Panc1 (cell line): ENCODE measurements at regions not wholly inside any gene's neighbourhood (a gene's known extent, or its start where the extent isn't known, plus 50 kb on each side); places are given as distances from the start of the nearest gene placed in this dataset.

ENCODE experiments used
- ATAC-seq: fragments of 200-7000 bp; cut with Tn5 transposase; 2 replicates; pipeline ENCODE4 v1.9.1; 2020; ENCODE audit warnings: mild to moderate bottlenecking, moderate library complexity
- BruUV-seq: library from RNA; stranded (reverse); fragments of 400-500 nt; replicated peaks from 2 replicates; lab custom pipeline; 2021; lab: Mats Ljungman, UMichigan
- CTCF ChIA-PET: fragments of 300-600 bp; sonication (Branson Sonifier 250); formaldehyde crosslinking; loops from one replicate; lab custom pipeline; 2022; ENCODE audit warnings: antibody characterized with exemption; lab: Charles Lee
- POLR2A ChIA-PET: fragments of 300-600 bp; sonication (Branson Sonifier 250); formaldehyde crosslinking; loops from one replicate; lab custom pipeline; 2022; ENCODE audit warnings: antibody characterized with exemption; lab: Charles Lee
- DNase-seq: peaks from one replicate; pipeline ENCODE4 v3.0.0-alpha.2; 2010; ENCODE audit warnings: low read depth, low spot score
- H3K27ac ChIP-seq: 2 replicates; pipeline ENCODE4 v1.5.1; 2011; ENCODE audit warnings: mild to moderate bottlenecking, low read length, inconsistent platforms
- H3K27me3 ChIP-seq: fragments of 200-500 bp; sonication (Bioruptor generic); 2 replicates; pipeline ENCODE4 v1.6.0; 2014; ENCODE audit warnings: low read length, inconsistent platforms; ENCODE audit not compliant: control insufficient read depth, insufficient read depth
- H3K36me3 ChIP-seq: fragments of 200-500 bp; sonication (Bioruptor generic); 2 replicates; pipeline ENCODE4 v1.5.1; 2014; ENCODE audit warnings: inconsistent platforms, mild to moderate bottlenecking, low read length, moderate library complexity; ENCODE audit not compliant: control insufficient read depth, insufficient read depth
- H3K4me1 ChIP-seq: 2 replicates; pipeline ENCODE4 v1.5.1; 2011; ENCODE audit warnings: inconsistent platforms, mild to moderate bottlenecking, low read length, moderate library complexity; ENCODE audit not compliant: control insufficient read depth, insufficient read depth
- H3K4me3 ChIP-seq, 2 experiments: 2 replicates each; pipeline ENCODE4 v1.5.1; 2011 to 2012; ENCODE audit warnings: low read depth in 2 of 2, low read length in 2 of 2, mild to moderate bottlenecking in 2 of 2, inconsistent platforms in 1 of 2, moderate library complexity in 1 of 2
- H3K9me3 ChIP-seq: fragments of 200-500 bp; sonication (Bioruptor generic); 2 replicates; pipeline ENCODE4 v1.5.1; 2014; ENCODE audit warnings: low read depth, mild to moderate bottlenecking, inconsistent platforms, low read length, moderate library complexity; ENCODE audit not compliant: control insufficient read depth, insufficient read depth
- POLR2AphosphoS5 ChIP-seq: IDR thresholded peaks from 2 replicates; pipeline ENCODE4 v1.6.1; 2012; ENCODE audit warnings: mild to moderate bottlenecking, low read depth, low read length, moderate library complexity
- SIN3A ChIP-seq: IDR thresholded peaks from 2 replicates; pipeline ENCODE4 v1.6.1; 2012; ENCODE audit warnings: low read depth, mild to moderate bottlenecking, low read length, moderate library complexity, borderline replicate concordance; ENCODE audit not compliant: insufficient read depth
- TCF7L2 ChIP-seq: IDR thresholded peaks from 2 replicates; pipeline ENCODE4 v1.6.1; 2011; ENCODE audit warnings: mild to moderate bottlenecking, low read depth, low read length, inconsistent platforms
- in situ Hi-C: cut with HindIII; loops from 2 replicates; pipeline ENCODE4 v1.10.0; 2016; ENCODE audit warnings: low sequenced_read_pairs, low pct_unique_long_range_greater_than_20kb
- intact Hi-C: fragments of 100-400 bp; cut with micrococcal nuclease; formaldehyde crosslinking; loops from one replicate; pipeline ENCODE4 v1.10.0; 2022; ENCODE audit not compliant: unreplicated experiment
- TF ChIP-seq, protein P1 (sequence below): fragments of 450-650 bp; IDR thresholded peaks from 2 replicates; pipeline ENCODE4 v1.5.1; 2017; ENCODE audit warnings: mild to moderate bottlenecking
- TF ChIP-seq, protein P2 (sequence below), 2 experiments: IDR thresholded peaks; 2 replicates each; pipeline ENCODE4 v1.6.1; 2011 to 2012; ENCODE audit warnings: low read depth in 2 of 2, control low read depth in 1 of 2, low read length in 1 of 2, mild to moderate bottlenecking in 1 of 2, moderate library complexity in 1 of 2; ENCODE audit not compliant: insufficient read depth in 1 of 2

DNA sequence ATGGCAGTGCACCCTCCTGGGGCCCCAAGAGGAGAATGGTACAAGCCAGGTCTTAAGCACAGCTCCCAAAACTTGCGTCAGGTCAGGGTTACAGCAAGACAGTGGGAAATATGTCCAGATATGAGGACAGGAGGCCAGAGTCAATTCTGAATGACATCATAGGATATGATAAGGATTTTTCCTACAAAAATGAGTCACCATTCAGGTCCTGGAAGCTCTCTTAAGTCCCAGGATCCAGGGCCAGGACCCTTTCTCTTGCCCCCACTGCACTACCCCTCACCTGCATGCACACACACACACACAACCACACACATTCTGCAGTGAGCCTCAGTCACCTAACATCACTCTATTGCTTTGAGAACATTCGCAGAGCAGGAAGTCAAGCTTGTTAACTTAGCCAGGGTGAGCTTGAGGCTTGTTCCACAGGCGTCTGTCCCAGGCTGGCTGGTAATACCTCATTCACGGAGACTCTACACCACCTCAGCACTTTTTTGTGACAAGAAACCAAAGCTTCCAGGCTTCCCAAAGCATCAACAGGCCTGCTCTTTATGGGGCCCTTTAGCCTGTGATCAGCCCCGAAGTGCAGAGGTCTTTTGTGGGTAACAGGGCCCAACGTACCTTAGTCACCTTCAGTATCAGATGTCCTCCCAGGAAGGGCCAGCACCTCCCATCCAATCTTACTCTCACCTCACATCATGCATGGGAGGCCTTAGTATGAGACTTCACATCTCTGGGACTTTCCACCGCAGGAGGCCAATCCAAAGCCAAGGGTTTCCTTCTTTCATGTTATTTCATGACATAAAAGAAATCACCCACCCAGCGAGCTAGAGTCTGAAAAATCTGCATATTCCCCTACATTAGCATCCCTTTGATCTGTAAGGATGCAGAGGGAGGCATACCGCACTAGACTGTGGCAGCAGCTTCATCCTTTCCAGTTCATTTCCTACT is 74.0 kb upstream of the LIPC start:
- Histone ChIP-seq H3K4me1 (no peaks in the 10 kb centered on the region), H3K4me3 (no peak overlapping the region), H3K27ac (no peak overlapping the region), H3K36me3 (no peaks in the 10 kb centered on the region), H3K27me3 (no peaks in the 10 kb centered on the region), H3K9me3 (no peaks in the 10 kb centered on the region)
- DNase-seq, result no peak
- intact Hi-C loops (no loop called here), in situ Hi-C loops (no loop called here)
- TF ChIP-seq, protein P1, sequence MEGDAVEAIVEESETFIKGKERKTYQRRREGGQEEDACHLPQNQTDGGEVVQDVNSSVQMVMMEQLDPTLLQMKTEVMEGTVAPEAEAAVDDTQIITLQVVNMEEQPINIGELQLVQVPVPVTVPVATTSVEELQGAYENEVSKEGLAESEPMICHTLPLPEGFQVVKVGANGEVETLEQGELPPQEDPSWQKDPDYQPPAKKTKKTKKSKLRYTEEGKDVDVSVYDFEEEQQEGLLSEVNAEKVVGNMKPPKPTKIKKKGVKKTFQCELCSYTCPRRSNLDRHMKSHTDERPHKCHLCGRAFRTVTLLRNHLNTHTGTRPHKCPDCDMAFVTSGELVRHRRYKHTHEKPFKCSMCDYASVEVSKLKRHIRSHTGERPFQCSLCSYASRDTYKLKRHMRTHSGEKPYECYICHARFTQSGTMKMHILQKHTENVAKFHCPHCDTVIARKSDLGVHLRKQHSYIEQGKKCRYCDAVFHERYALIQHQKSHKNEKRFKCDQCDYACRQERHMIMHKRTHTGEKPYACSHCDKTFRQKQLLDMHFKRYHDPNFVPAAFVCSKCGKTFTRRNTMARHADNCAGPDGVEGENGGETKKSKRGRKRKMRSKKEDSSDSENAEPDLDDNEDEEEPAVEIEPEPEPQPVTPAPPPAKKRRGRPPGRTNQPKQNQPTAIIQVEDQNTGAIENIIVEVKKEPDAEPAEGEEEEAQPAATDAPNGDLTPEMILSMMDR, result no peak
- TF ChIP-seq POLR2AphosphoS5 (no peak), SIN3A (no peak), TCF7L2 (no peak)
- TF ChIP-seq, protein P2, sequence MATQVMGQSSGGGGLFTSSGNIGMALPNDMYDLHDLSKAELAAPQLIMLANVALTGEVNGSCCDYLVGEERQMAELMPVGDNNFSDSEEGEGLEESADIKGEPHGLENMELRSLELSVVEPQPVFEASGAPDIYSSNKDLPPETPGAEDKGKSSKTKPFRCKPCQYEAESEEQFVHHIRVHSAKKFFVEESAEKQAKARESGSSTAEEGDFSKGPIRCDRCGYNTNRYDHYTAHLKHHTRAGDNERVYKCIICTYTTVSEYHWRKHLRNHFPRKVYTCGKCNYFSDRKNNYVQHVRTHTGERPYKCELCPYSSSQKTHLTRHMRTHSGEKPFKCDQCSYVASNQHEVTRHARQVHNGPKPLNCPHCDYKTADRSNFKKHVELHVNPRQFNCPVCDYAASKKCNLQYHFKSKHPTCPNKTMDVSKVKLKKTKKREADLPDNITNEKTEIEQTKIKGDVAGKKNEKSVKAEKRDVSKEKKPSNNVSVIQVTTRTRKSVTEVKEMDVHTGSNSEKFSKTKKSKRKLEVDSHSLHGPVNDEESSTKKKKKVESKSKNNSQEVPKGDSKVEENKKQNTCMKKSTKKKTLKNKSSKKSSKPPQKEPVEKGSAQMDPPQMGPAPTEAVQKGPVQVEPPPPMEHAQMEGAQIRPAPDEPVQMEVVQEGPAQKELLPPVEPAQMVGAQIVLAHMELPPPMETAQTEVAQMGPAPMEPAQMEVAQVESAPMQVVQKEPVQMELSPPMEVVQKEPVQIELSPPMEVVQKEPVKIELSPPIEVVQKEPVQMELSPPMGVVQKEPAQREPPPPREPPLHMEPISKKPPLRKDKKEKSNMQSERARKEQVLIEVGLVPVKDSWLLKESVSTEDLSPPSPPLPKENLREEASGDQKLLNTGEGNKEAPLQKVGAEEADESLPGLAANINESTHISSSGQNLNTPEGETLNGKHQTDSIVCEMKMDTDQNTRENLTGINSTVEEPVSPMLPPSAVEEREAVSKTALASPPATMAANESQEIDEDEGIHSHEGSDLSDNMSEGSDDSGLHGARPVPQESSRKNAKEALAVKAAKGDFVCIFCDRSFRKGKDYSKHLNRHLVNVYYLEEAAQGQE (IDR thresholded peaks at IDR 0.05; ENCODE audit: insufficient read depth in 1 of 2, low read depth in 2 of 2, low read length in 1 of 2), result no peak
- CTCF ChIA-PET, result no interaction called here
- ATAC-seq, result peak; percentile 46; the same call in 1 of the 2 replicates
- BruUV-seq, result no TSS peak
- POLR2A ChIA-PET, result no interaction called here

DNA sequence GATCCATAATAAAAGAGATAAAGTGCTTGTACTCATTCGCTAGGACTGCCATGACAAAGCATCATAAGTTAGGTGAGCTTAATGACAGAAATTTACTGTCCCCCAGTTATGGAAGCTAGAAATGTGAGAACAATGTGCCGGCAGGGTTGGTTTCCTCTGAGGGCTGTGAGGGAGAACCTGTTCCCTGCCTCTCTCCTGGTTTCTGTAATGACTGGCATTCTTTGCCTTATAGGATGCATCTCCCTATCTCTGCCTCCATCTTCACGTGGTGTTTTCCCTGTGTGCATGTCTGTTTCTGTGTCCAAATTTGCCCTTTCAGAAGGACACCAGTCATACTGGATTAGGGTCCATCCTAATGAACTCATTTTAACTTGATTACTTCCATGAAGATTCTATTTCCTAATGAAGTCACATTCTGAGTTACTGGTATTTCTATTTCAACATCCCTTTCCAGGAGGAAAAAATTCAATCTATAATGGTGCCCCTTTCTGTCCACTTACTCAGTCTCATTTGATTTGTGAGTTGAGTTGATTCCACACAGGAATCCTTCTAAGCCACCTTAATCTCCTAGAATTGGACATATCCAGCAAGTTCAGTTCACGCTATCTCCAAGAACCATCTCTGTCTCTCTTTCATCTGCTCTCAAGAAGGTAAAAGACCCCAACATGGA is 71.2 kb upstream of the LIPC start:
- Histone ChIP-seq H3K27ac (no peak overlapping the region), H3K9me3 (no peaks in the 10 kb centered on the region), H3K27me3 (no peaks in the 10 kb centered on the region), H3K36me3 (no peaks in the 10 kb centered on the region), H3K4me3 (no peak overlapping the region), H3K4me1 (no peaks in the 10 kb centered on the region)
- no TSS peak for BruUV-seq
- TF ChIP-seq TCF7L2 (no peak), POLR2AphosphoS5 (no peak), SIN3A (no peak)
- TF ChIP-seq, protein P1, result no peak
- TF ChIP-seq, protein P2 (IDR thresholded peaks at IDR 0.05; ENCODE audit: insufficient read depth in 1 of 2, low read depth in 2 of 2, low read length in 1 of 2), result no peak
- no peak for ATAC-seq
- in situ Hi-C loops (no loop called here), intact Hi-C loops (no loop called here)
- CTCF ChIA-PET, result no interaction called here
- POLR2A ChIA-PET, result no interaction called here
- DNase-seq, result no peak
